ENCODE measurements at regions not wholly inside any gene's neighbourhood (a gene's known extent, or its start where the extent isn't known, plus 50 kb on each side); places are given as distances from the start of the nearest gene placed in this dataset.

GRCh38 chr15:62979252-62979651, 63.3 kb upstream of the TPM1 start:
- DNase-seq (ENCODE audit: low read depth in 2 of 2) = no peak

- DNase-seq (ENCODE audit: low read depth in 2 of 2) = no peak
Measured at GRCh38 chr15:62981071-62981470, 61.5 kb upstream of the TPM1 start.

- DNase-seq (ENCODE audit: low read depth in 2 of 2) = no peak
Measured at GRCh38 chr15:62983956-62984355, 58.6 kb upstream of the TPM1 start.

GRCh38 chr15:62985768-62986167, 56.8 kb upstream of the TPM1 start:
- DNase-seq (ENCODE audit: low read depth in 2 of 2) = no peak

- DNase-seq (ENCODE audit: low read depth in 2 of 2) = no peak
Measured at GRCh38 chr15:62986948-62987347, 55.6 kb upstream of the TPM1 start.

GRCh38 chr15:62988701-62989100, 53.8 kb upstream of the TPM1 start:
- no peak for DNase-seq (ENCODE audit: low read depth in 2 of 2)

GRCh38 chr15:62989366-62990055, 53.0 kb upstream of the TPM1 start:
- no peak for DNase-seq (ENCODE audit: low read depth in 2 of 2)

- no peak for DNase-seq (ENCODE audit: low read depth in 2 of 2)
Measured at GRCh38 chr15:62991698-62992097, 50.8 kb upstream of the TPM1 start.

- no peak for DNase-seq (ENCODE audit: low read depth in 2 of 2)
Measured at GRCh38 chr15:62992302-62992701, 50.2 kb upstream of the TPM1 start.

All from stimulated activated CD4-positive, alpha-beta T cell treated with anti-CD3 and anti-CD28 coated beads, Interleukin-4, amount 100 ng/mL, for 48 hours (primary cell).